Activated T-cell treated with anti-CD3 and anti-CD28 coated beads for 4 hours (primary cell): ENCODE measurements at regions not wholly inside any gene's neighbourhood (a gene's known extent, or its start where the extent isn't known, plus 50 kb on each side); places are given as distances from the start of the nearest gene placed in this dataset.

ENCODE experiments used
- DNase-seq: peaks from one replicate; pipeline ENCODE4 v3.0.0-alpha.2; 2020

DNA sequence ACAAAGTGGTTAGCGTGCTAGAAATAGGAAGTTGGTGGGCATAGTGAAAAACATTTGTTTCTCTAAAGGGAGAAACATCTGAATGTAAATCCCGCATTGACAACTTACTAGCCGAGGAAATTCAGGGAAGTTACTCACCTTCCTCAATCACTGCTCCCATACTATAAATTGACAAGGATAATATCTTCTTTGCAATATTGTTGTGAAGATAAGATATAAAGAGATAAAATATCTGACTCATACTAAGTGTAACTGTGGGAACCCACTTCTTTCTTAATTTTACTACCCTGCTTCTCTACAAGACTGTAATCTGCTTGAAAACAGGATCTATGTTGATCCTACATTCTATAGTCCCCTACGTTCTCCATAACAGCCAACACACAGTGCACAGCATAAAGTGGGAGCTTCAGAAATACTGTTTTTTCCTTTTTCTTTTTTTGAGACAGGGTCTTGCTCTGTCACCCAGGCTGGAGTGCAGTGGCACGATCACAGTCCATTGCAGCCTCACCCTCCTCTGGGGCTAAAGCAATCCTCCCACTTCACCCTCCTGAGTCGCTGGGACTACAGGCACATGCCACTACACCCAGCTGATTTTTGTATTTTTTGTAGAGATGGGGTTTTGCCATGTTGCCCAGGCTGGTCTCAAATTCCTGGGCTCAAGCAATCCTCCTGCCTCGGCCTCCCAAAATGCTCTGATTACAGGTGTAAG lies 57.4 kb upstream of the C1orf21 start:
- DNase-seq = no peak

DNA sequence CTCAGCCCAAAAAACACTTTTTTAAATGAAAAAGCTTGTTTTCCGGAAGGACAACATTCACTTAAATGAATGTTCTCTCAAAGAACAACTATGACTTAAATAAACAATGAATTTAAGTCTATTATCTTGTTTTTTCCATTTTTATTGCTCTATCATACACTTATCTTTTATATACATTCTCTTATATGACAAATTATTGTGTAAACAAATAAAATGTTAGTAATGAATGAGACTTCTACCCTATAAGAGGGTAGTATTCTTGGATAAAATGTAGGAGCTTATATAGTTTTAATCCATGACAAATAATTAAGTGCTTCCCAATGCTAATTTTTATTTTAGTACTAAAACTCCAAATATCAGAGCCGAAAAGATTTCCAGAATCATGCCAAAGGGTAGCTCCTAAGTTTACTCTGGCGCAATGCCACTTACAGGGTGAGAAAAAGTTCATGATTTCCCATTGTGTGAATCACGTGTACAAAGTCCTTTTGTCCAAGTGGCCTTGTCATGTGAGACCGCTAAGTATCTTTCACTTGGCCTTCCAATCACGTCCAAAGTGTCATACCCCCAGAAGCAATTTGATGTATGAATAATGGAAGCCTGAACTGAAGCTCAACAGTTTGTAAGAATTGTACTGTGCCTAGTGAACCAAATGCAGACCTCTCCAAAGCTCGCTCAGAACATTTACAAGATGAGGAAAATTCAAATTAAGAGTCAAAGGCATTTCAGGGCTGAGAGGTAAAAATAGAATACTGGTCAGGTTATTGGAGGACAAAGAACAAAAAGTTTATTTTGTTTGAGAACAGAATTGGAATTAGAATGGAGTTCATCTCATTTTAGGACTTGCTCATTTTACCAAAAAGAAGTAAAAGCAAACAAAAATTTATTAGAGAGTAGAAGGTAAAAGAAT lies 56.6 kb upstream of the C1orf21 start:
- DNase-seq = no peak

DNA sequence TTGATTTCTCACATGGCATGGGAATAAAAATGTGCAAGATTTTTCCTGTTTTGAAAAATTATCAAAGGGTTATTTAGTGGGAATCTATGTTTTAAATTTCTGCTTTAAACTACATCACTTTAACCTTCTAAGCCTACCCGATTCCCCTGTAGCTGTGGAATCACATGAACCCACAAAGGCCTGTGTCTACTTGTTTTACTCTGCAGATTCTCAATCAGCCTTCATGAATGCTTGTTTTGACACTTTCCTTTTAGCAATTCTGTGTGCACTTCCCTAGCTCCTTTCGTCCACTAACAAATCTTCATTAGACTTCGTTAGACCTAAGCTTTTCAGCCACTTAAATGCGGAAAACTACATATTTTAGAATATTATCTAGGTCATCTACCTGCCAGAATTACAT lies 56.0 kb upstream of the C1orf21 start:
- DNase-seq = no peak
